GM19463 (cell line): ENCODE measurements at regions not wholly inside any gene's neighbourhood (a gene's known extent, or its start where the extent isn't known, plus 50 kb on each side); places are given as distances from the start of the nearest gene placed in this dataset.

Experiments used
- ATAC-seq: cut with Tn5 transposase; IDR thresholded peaks from one replicate; pipeline ENCODE4 v1.9.1; 2021; ENCODE audit warnings: mild to moderate bottlenecking, moderate library complexity; ENCODE audit not compliant: unreplicated experiment

DNA sequence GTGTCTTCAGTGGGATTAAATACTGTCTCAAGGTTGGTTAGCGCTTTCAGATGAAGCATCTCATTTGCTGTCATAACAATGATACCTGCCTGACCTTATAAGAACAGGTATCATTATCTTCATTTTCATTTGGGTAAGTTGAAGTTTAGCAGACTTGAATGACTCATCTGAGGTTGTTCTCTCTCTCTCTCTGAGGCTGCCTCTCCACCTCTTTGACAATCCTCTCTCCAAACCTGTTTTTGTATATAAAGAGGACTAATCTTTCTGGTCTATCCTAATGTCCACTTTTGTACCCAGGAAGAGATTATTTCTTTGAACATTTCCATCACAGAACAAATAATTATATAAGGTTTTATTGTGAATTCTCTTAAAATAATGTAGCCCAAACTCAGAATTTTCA, 291.4 kb downstream of the KLF6 start:
- ATAC-seq = no peak

DNA sequence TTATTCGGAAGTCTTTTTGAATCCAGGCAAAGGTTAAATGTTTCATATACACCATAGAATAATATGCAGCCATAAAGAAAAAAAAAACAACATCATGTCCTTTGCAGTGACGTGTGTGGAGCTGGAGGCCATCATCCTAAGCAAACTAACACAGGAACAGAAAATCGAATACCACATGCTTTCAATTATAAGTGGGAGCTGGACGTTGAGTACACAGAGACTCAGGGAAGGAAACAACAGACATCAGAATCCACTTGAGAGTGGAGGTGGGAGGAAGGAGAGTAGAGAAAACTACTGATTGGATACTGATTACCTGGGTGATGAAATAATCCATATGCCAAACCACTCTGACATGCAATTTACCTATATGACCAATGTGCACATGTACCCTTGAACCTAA, 293.4 kb downstream of the KLF6 start:
- no peak for ATAC-seq

DNA sequence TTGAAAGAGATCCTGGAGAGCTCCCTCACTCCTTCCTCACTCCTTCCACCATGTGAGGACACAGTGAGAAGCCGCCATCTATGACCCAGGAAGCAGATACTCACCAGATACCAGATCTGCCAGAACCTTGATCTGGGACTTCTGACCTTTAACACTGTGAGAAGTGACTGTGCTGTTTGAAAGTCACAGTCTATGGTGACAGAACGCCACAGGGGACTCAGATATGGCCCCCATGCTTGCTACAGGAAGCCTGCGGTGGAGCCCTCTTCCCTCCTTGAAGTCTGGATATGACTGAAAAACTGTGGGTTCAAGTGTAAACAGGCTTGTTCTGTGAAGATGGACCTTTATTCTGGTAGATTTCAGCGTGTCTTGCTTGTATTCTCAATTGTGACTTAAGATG, 297.8 kb downstream of the KLF6 start:
- no peak for ATAC-seq

- no peak for ATAC-seq
Measured at GRCh38 chr10:3486346-3487065, 298.5 kb downstream of the KLF6 start.

- ATAC-seq = peak; percentile 34
Measured at GRCh38 chr10:3485057-3485686, 299.8 kb downstream of the KLF6 start.

DNA sequence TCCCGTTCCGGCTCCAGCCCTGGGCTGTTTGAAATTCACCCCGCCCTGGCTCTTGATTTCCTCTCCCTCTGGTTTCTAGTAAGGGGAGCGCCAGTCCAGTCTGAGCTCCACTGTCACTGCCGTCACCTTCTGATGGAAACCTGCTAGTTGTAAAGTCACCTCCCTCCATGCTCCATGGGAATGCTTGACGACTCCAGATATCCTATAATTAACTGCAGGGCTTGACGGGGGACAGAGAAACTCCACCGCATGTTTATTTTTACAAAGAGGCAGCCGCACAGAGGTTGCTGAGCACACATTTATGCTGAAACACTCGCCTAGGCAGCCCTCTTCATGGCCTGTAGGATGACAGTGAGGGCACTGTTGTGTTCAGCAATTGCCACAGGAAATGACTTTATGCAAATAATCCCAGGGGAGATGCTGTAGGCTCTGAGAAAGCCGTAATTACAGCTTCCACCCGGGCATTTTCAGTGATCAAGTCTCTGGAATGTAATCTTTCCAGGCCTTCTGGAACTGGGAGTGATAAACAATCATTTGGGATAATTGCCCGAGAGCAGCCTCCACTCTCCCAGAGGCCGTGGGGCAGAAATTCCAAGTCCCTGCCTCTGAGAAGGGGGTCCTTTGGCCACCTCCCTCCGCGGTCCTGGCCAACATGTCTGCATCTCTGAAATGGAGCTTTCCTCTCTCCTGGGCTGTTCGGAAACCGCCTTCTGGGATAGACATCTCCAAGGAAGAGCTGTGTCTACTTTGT, 300.5 kb downstream of the KLF6 start:
- peak; percentile 87 for ATAC-seq

GRCh38 chr10:3482200-3482993, 302.6 kb downstream of the KLF6 start:
- no peak for ATAC-seq

DNA sequence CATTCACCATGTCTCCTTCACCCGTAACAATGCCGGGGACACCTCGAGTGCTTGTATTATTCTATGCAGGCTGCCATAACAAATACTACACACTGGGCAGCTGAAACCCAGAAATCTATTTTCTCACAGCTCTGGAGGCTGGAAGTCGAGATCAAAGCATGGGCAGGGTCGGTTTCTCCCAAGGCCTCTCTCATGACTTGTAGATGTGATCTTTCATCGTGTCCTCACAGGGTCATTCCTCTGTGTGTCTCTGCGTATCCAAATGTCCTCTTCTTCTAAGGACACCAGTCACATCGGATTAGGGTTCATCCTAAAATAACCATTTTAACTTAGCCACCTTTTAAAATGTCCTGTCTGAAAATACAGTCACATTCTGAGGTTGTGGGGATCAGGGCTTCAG, 303.5 kb downstream of the KLF6 start:
- no peak for ATAC-seq

DNA sequence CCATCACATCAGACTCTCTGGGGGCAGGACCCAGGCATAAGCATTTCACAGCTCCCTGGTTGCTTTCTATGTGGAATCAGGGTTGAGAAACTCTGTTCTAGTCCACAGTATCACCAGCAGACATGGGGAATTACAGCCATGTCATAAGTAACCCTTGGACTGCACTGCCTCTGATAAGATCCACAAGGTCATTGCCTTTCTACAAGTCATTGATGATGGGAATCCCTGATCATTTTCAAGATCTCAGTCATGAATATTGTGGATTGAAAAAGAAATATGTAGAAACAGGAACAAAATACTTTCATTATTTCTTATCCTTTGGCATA, 304.1 kb downstream of the KLF6 start:
- no peak for ATAC-seq

DNA sequence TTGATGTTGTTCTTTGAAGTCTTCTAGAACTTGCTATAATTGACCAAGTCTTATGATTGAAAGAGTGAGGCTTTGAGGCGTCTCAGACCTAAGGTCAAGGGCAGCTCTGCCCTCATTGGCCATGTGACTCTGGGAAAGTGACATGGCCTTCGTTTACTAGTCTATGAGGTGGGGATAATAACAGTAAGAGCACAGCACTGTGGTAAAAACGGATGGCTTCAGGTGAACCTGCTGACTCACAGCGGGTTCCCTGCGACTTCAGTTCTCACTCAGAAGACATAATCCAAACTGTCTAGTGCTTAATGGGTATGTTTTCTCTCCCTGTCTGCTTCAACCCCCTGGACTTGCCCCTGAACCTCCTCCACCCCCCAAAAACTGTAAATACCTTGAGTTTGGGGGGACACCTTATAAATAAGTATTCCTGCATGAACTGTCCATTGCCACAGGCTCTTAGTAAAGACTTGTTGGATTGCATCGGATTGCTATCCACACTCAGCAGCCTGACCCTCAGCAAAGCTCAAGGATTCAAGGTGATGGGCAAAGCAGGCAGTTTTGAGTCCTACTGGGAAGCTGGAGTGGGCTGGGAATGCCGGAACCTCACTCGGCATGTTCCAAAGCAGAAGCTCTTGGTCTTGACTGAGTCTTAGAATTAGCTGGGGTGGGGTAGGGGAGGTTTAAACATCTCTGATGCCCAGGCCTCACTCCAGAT, 304.6 kb downstream of the KLF6 start:
- no peak for ATAC-seq

GRCh38 chr10:3478632-3479240, 306.2 kb upstream of the PITRM1 start:
- ATAC-seq = no peak

GRCh38 chr10:3478153-3478552, 305.6 kb upstream of the PITRM1 start:
- ATAC-seq = peak; percentile 66

- no peak for ATAC-seq
Measured at GRCh38 chr10:3477683-3478082, 305.1 kb upstream of the PITRM1 start.

- no peak for ATAC-seq
Measured at GRCh38 chr10:3476640-3477448, 304.3 kb upstream of the PITRM1 start.

DNA sequence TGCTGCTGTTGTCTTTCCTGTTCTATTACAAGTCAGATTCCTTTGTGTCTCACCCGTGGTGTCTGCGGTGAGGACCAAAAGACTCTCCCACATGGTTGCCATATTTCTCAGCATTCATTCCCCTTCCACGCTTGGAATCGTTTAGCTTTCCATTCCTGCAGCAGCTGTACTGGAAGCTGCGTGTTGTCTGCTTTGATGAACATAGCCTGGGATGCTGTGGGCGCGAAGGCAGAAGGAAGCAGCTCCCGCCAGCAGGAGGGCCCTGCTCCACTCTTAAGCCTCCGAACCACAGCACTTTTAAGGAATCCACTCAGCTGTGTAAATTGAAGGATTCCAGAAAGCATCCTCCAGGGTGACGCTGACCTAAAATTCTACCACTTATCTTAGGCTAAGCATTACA, 303.6 kb upstream of the PITRM1 start:
- ATAC-seq = no peak

- no peak for ATAC-seq
Measured at GRCh38 chr10:3475367-3475766, 302.8 kb upstream of the PITRM1 start.

- ATAC-seq = no peak
Measured at GRCh38 chr10:3474266-3474665, 301.7 kb upstream of the PITRM1 start.

DNA sequence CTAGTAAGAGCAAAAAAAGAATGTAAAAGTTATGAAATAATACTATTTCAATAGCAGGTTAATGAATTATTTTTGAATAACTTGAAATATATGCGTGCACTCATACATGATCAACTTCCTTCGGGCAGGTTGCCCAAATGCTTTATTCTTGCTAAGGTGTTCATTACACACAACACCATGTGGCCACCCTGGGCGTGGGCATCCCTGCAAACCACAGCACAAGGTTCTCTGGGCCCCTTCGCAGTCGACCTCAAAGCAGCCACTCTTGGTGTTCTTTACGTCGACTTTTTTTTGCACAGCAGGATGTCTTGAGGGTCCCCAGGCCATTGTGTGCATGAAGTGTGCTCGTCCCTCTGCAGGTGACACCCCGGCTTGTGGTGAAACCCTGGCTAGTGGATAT, 300.7 kb upstream of the PITRM1 start:
- ATAC-seq = no peak

GRCh38 chr10:3472287-3473051, 299.9 kb upstream of the PITRM1 start:
- no peak for ATAC-seq
